WTC11 (cell line): ENCODE measurements at regions not wholly inside any gene's neighbourhood (a gene's known extent, or its start where the extent isn't known, plus 50 kb on each side); places are given as distances from the start of the nearest gene placed in this dataset.
A peak's percentile ranks its signal among the peaks of the same experiment; 100 is the strongest.

Experiments
- ATAC-seq: fragments of 200-7000 bp; cut with Tn5 transposase; 2 replicates; pipeline ENCODE4 v1.10.0; 2021; ENCODE audit warnings: mild to moderate bottlenecking, moderate library complexity
- CTCF ChIA-PET: fragments of 300-600 bp; sonication (Branson Sonifier 250); formaldehyde crosslinking; loops from one replicate; lab custom pipeline; 2021; ENCODE audit warnings: antibody characterized with exemption; lab: Charles Lee
- POLR2A ChIA-PET: fragments of 350-600 bp; sonication (Branson Sonifier 250); formaldehyde crosslinking; loops from one replicate; lab custom pipeline; 2021; ENCODE audit warnings: antibody characterized with exemption; lab: Charles Lee
- DNase-seq: peaks from one replicate; pipeline ENCODE4 v3.0.0; 2021; ENCODE audit warnings: low spot score
- H3K27ac Mint-ChIP-seq: 2 replicates; pipeline ENCODE4 v1.8.0; 2021; ENCODE audit warnings: mixed read lengths
- H3K27me3 Mint-ChIP-seq: 2 replicates; pipeline ENCODE4 v1.8.0; 2021; ENCODE audit warnings: low read depth, mild to moderate bottlenecking, moderate library complexity, mixed read lengths
- H3K36me3 Mint-ChIP-seq: 2 replicates; pipeline ENCODE4 v1.8.0; 2021; ENCODE audit warnings: mixed read lengths
- H3K4me1 Mint-ChIP-seq: 2 replicates; pipeline ENCODE4 v1.8.0; 2022; ENCODE audit warnings: mixed read lengths
- H3K4me3 Mint-ChIP-seq: 2 replicates; pipeline ENCODE4 v1.8.0; 2021; ENCODE audit warnings: mild to moderate bottlenecking, moderate library complexity, mixed read lengths
- H3K9me3 Mint-ChIP-seq: 2 replicates; pipeline ENCODE4 v1.8.0; 2021; ENCODE audit warnings: mixed read lengths
- ATF6 ChIP-seq: sonication (generic); formaldehyde crosslinking; IDR thresholded peaks from 2 replicates; pipeline ENCODE4 v1.8.1; 2023; ENCODE audit warnings: mild to moderate bottlenecking, missing genetic modification reagents
- E2F5 ChIP-seq: sonication (generic); formaldehyde crosslinking; IDR thresholded peaks from 2 replicates; pipeline ENCODE4 v1.8.1; 2022; ENCODE audit warnings: mild to moderate bottlenecking, moderate library complexity, missing genetic modification reagents
- ETV6 ChIP-seq: sonication (generic); formaldehyde crosslinking; IDR thresholded peaks from 2 replicates; pipeline ENCODE4 v1.8.1; 2022; ENCODE audit warnings: mild to moderate bottlenecking, missing genetic modification reagents
- GABPB1 ChIP-seq: sonication (generic); formaldehyde crosslinking; IDR thresholded peaks from 2 replicates; pipeline ENCODE4 v1.8.1; 2023; ENCODE audit warnings: mild to moderate bottlenecking, missing genetic modification reagents
- GTF2I ChIP-seq: fragments of 250-450 bp; sonication (Bioruptor Pico); conservative IDR thresholded peaks from 2 replicates; pipeline ENCODE4 v1.4.0; 2021; ENCODE audit warnings: mild to moderate bottlenecking
- HMGA2 ChIP-seq: fragments of 250-450 bp; sonication (Bioruptor Pico); IDR thresholded peaks from 2 replicates; pipeline ENCODE4 v1.4.0; 2021; ENCODE audit warnings: mild to moderate bottlenecking, moderate library complexity
- HMGXB4 ChIP-seq: sonication (generic); formaldehyde crosslinking; IDR thresholded peaks from 2 replicates; pipeline ENCODE4 v1.8.1; 2023; ENCODE audit warnings: mild to moderate bottlenecking, moderate library complexity, missing genetic modification reagents
- MLX ChIP-seq: sonication (generic); formaldehyde crosslinking; IDR thresholded peaks from 2 replicates; pipeline ENCODE4 v1.8.1; 2023; ENCODE audit warnings: mild to moderate bottlenecking, missing genetic modification reagents, moderate library complexity
- NFATC4 ChIP-seq: fragments of 250-450 bp; sonication (Bioruptor Pico); IDR thresholded peaks from 2 replicates; pipeline ENCODE4 v1.9.0; 2021; ENCODE audit warnings: mild to moderate bottlenecking
- STAT6 ChIP-seq: sonication (generic); formaldehyde crosslinking; conservative IDR thresholded peaks from 2 replicates; pipeline ENCODE4 v1.8.1; 2023; ENCODE audit warnings: mild to moderate bottlenecking, low read depth, missing genetic modification reagents, moderate library complexity
- TCF7 ChIP-seq: sonication (generic); formaldehyde crosslinking; IDR thresholded peaks from 2 replicates; pipeline ENCODE4 v1.8.0; 2022; ENCODE audit warnings: mild to moderate bottlenecking, low read depth, missing genetic modification reagents, moderate library complexity
- TP53 ChIP-seq: sonication (generic); formaldehyde crosslinking; IDR thresholded peaks from 2 replicates; pipeline ENCODE4 v1.8.1; 2023; ENCODE audit warnings: mild to moderate bottlenecking, missing genetic modification reagents
- ZBTB21 ChIP-seq: sonication (generic); formaldehyde crosslinking; IDR thresholded peaks from 2 replicates; pipeline ENCODE4 v1.8.1; 2023; ENCODE audit warnings: mild to moderate bottlenecking, missing genetic modification reagents, borderline replicate concordance
- ZBTB43 ChIP-seq: sonication (generic); formaldehyde crosslinking; IDR thresholded peaks from 2 replicates; pipeline ENCODE4 v1.8.1; 2023; ENCODE audit warnings: mild to moderate bottlenecking, missing genetic modification reagents
- ZNF232 ChIP-seq: sonication (generic); formaldehyde crosslinking; IDR thresholded peaks from 2 replicates; pipeline ENCODE4 v1.8.0; 2022; ENCODE audit warnings: mild to moderate bottlenecking, missing genetic modification reagents
- ZNF281 ChIP-seq: sonication (generic); formaldehyde crosslinking; IDR thresholded peaks from 2 replicates; pipeline ENCODE4 v1.8.0; 2023; ENCODE audit warnings: mild to moderate bottlenecking, missing genetic modification reagents
- ZNF416 ChIP-seq: fragments of 250-450 bp; sonication (Bioruptor Pico); IDR thresholded peaks from 2 replicates; pipeline ENCODE4 v1.9.0; 2021; ENCODE audit warnings: mild to moderate bottlenecking, inconsistent platforms
- ZNF512 ChIP-seq: sonication (generic); formaldehyde crosslinking; IDR thresholded peaks from 2 replicates; pipeline ENCODE4 v1.8.1; 2022; ENCODE audit warnings: missing genetic modification reagents, borderline replicate concordance

- ATAC-seq: peak; percentile 86
- no peaks in the 10 kb centered on the region; the same call in 1 of the 2 replicates for H3K27me3 Mint-ChIP-seq
- no peak for TF ChIP-seq HMGXB4 (CRISPR knock-in tag)
- no peak for TF ChIP-seq TCF7 (CRISPR knock-in tag)
- TF ChIP-seq HMGA2 (CRISPR knock-in tag): no peak
- TF ChIP-seq ZBTB43 (CRISPR knock-in tag): no peak
- no peak for TF ChIP-seq E2F5
- no peak for TF ChIP-seq MLX (CRISPR knock-in tag)
- TF ChIP-seq ETV6: no peak
- TF ChIP-seq, all 79 proteins: peak for 0
- ChIA-PET POLR2A (interaction anchor here (0.5 kb wide), 1 partner anchor 13 kb away, joined by 3 read pairs; no protein-coding TSS in a partner anchor), CTCF (no interaction called here)
- H3K27ac Mint-ChIP-seq: peak overlapping the region; percentile 34; the same call in 1 of the 2 replicates
- no peak for DNase-seq
- peaks cover 61% of the 10 kb centered on the region for H3K4me1 Mint-ChIP-seq
- H3K4me3 Mint-ChIP-seq: no peak overlapping the region
- H3K9me3 Mint-ChIP-seq: peaks cover 5% of the 10 kb centered on the region
- H3K36me3 Mint-ChIP-seq: peaks cover 6% of the 10 kb centered on the region
These were observed 1472.4 kb upstream of the GOT2 start for GRCh38 chr16:60206516-60206915.

GRCh38 chr16:60204181-60204580 is 1470.1 kb upstream of the GOT2 start:
- ChIA-PET CTCF (no interaction called here), POLR2A (no interaction called here)
- Mint-ChIP-seq H3K36me3 (no peaks in the 10 kb centered on the region), H3K27ac (no peak overlapping the region), H3K4me3 (no peak overlapping the region), H3K27me3 (no peaks in the 10 kb centered on the region; the same call in 1 of the 2 replicates), H3K4me1 (peaks cover 78% of the 10 kb centered on the region), H3K9me3 (0 out of 2 replicates have a peak, but pooled peaks cover 3% of the 10 kb centered on the region)
- DNase-seq (no peak), ATAC-seq (no peak)
- TF ChIP-seq ZNF512 (CRISPR knock-in tag) (no peak), NFATC4 (CRISPR knock-in tag) (no peak), ZNF232 (CRISPR knock-in tag) (no peak), TP53 (CRISPR knock-in tag) (no peak), GABPB1 (CRISPR knock-in tag) (no peak), ETV6 (no peak), ZBTB21 (CRISPR knock-in tag) (no peak), ZNF416 (CRISPR knock-in tag) (no peak), ATF6 (CRISPR knock-in tag) (no peak), ZNF281 (CRISPR knock-in tag) (no peak), STAT6 (CRISPR knock-in tag) (no peak), GTF2I (CRISPR knock-in tag) (no peak), ZBTB43 (CRISPR knock-in tag) (no peak)
